HG02943 (cell line): ENCODE measurements at regions not wholly inside any gene's neighbourhood (a gene's known extent, or its start where the extent isn't known, plus 50 kb on each side); places are given as distances from the start of the nearest gene placed in this dataset.

Experiments used
- ATAC-seq: cut with Tn5 transposase; IDR thresholded peaks from one replicate; pipeline ENCODE4 v1.9.1; 2021; ENCODE audit warnings: mild to moderate bottlenecking, low read depth, moderate library complexity; ENCODE audit not compliant: unreplicated experiment

DNA sequence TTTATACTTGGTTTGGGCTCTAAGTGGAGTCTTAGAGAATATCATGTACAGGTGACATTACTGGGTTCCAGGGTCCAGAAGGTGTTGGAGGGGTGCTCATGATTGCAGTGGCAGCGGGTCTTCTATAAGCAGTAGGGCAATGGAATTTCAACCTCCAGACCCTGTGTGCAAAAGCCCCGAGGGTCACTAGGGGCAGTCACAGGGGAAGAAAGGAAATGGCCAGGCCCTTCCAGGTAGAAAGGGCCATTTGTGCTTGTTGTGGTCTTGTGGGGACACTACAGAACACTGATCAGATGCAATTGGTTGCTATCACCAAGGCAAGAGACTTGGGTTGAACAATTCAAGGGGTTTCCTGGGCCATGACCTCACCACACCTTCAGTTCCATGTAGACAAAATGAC lies 283.4 kb downstream of the GADD45G start:
- ATAC-seq: no peak

DNA sequence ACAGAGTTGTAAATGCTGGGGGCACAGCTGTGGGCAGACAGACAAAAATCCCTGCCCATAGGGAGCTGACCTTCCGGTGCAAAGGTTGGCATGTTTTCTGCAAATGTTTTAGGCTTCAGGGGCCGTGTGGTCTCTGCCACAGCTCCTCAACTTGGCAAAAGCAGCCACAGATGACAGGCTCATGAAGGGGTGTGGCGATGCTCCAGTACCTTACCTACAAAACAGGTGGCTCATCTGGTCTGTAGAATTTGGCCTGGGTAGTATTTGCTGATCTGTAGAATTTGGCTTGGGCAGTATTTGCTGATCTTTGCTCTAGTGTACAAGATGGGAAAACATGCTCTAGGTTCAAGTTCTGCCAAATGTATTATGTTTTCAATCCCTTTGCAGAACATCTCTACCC lies 283.9 kb downstream of the GADD45G start:
- ATAC-seq: no peak

DNA sequence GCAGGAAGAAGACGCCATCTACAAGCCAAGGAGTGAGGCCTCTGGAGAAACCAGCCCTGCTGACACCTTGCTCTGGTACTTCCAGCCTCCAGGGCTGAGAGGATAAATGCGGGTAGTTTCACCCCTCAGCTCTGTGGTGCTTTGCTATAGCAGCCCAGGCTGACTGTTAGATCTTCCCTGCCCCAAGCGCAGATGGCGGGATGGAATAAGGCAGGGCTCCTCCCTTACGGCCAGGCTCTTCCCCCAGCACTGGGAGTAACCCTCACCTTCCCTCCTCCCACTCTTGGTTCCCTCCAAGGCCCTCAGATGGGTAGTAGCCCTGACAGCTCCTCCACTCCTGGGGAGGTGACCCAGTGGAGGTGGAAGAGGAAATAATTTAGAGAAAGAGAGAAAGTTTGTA lies 285.1 kb downstream of the GADD45G start:
- ATAC-seq: no peak

GRCh38 chr9:89890326-89890980 lies 285.6 kb downstream of the GADD45G start:
- no peak for ATAC-seq

DNA sequence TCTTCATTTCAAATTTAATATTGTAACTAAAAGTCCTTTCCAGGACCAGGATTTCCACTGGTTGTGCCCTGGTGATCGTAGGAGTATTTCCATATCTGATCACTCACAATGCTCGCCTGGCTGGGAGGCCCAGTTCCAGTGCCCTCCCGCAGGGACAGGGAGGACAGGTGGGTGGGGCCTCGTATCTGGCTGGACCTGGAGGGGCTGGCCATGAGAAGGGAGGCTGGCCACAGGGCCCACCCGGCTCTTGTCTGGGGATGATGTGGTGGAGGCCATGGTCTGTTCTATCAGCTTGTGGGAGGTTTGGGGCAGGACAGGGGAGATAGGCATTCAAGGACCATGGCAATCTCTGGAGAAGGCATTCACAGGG lies 286.4 kb downstream of the GADD45G start:
- no peak for ATAC-seq

- no peak for ATAC-seq
Observed at GRCh38 chr9:89891591-89892304, 286.9 kb downstream of the GADD45G start.

DNA sequence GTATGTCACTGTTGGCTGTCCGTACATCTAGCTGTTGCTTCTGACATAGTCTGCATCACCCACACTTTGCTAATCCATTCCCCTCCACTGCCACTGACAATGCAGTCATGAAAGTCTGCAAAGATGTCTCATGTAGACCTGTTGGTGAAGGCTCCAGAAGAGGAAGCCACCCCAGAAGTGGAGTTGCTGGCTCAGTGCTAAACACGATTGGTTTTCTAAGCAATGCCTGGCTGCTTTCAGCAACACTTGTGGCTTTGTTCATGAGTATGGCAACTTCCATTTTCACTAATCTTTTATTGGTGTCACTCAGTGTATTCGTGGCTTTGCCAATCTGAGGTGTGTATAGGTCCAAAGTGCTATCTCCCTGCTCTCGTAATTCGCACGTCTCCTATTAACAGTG lies 288.1 kb downstream of the GADD45G start:
- ATAC-seq: no peak

DNA sequence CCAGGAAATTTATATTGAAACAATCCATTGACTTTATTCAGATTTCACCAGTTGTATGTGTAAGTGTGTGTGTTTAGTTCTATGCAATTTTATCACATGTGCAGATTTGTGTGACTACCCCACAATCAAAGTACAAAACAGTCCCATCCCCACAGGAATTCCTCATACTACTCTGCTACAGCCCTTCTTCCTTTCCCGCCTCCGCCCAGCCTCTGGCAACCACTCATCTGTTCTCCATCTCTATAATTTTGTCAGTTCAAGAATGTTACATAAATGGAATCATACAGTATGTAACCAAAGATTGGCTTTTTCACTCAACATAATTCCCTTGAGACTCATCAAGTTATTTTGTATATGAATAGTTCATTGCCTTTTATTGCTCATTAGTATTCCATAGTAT lies 289.1 kb downstream of the GADD45G start:
- ATAC-seq: no peak

- no peak for ATAC-seq
Observed at GRCh38 chr9:89896806-89897340, 292.1 kb downstream of the GADD45G start.

DNA sequence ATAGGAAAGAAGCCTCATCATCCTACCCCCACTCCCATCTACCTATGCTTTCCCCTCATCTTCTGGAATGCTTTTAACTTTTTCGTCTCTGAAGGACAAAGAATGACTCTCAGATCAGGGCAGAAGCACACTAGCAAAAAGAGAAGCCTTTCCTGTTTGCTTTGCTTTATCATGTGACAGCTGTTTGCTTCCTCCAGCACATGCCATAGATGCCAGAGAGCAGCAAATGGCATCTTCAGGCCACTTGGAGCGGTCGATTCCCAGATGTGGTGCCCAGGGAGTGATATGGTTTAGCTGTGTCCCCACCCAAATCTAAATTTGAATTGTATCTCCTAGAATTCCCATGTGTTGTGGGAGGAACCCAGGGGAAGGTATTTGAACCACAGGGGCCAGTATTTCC lies 294.8 kb downstream of the GADD45G start:
- ATAC-seq: no peak

GRCh38 chr9:89901920-89902319 lies 297.1 kb downstream of the GADD45G start:
- no peak for ATAC-seq

DNA sequence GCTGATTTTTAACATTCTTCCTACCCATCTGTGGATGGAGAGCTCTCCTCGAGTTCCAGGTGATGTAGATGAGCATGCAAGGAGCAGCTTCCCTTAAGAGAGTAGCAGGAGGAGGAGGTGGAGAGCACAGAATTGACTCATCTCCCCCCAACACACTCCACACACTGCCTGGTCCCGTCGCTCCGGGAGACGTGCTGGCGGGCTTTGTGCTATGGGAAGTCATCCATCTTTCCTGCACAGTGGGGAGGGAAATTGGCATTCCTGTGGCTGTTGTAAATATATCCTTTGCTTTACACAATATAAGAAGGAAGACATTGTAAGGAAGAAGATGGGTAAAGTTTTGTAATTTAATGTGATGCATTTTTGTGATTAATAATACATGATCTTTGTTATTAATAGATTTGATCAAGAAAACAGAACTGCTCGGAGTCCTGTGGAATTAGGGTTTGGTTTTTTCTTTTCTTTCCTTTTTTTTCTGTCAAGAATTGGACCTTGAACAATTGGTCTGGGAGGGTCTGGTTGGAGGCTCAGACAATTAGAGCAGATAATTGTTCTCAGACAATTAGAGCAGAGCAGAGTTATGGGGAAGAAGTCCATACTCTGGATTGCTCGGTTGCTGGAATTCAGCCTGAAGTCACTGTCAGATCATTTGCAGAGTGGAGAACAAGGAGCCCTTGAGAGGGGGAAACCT lies 297.8 kb downstream of the GADD45G start:
- ATAC-seq: no peak

DNA sequence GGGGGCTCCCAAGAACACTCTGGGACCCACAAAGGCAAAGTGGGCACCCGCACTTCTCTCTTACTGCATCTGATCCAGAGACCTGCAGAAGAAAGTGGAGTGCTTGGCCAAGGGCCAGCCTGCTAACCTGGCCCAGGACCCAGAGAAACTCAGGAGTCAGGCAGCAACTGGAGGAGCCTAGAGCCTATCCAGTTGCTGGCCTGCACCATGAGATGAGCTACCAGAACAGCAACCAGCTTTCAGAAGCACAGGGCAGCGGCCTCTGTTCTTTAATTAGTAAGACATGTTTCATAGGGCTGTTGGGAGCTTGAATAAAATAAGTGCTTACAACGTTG lies 298.3 kb downstream of the GADD45G start:
- no peak for ATAC-seq

- ATAC-seq: no peak
Observed at GRCh38 chr9:89905606-89906338, 301.0 kb downstream of the GADD45G start.

GRCh38 chr9:89911721-89912604 lies 307.2 kb downstream of the GADD45G start:
- ATAC-seq: no peak

DNA sequence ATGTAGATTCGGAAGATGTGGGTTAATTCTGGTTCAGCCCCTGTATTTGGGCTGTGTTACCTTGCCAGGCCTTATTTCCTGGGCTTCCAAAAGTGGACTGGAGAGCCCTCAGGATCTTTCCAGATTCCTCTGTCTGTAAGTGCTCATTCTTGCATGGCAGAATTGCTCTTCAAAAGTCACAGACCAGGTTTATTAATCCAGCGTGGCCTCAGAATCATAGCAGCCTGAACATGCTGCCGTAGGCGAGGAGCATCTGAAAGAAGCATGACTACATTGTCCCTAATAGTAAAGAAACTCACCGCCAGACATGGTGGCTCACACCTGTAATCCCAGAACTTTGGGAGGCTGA lies 307.8 kb downstream of the GADD45G start:
- no peak for ATAC-seq

GRCh38 chr9:89915187-89915586 lies 310.4 kb downstream of the GADD45G start:
- no peak for ATAC-seq

DNA sequence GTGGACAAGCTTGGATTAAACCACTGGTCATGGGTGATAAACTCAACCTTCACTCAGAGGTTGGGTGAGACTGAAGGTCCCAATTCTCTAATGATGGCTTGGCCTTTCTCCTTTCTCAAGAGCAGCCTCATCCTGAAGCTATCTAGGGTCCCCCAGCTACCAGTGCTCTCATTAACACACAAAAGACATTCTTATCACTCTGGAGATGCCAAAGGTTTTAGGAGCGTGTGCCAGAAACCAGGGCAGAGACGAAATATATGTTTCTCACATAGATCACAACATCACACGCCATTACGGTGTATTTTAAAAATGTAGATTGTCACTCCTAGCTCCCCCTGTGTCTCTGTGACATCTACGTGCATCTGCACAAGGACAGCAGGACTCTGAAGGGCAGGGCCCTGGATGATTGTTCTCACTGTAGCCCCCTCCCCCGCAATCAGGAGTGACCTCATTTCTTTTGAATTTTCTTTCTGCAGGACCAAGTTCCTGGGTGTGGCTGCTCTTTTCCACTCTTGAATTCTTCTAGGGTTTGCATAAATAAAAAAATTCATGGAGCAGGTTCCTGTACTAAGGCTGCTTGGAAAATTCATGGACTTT lies 311.3 kb downstream of the GADD45G start:
- ATAC-seq: no peak

GRCh38 chr9:89917861-89918260 lies 313.0 kb downstream of the GADD45G start:
- ATAC-seq: no peak

DNA sequence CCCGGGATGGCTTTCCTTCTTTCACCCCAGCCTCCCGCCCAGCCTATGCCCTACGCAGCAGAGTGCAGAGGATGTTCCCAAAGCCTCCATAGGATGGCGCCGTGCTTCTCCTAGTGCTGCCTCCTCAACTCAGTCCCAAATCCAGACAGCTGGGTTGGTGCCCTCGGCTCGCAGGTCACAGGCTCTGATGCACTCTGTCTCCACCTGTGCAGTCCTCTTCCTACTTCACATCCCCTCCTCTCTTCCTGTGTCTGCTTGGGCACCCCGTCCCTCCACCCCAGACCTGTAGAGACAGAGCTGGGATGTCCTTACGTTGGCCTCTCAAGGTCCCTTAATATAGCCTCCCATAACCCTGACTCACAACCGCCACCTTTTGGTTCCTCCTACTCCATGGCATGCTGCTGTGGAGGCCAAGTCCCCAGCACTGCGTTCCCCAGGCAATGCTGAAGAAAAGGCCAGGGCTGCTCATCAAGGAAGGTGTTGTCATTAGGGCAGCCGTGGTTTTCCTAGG lies 314.4 kb downstream of the GADD45G start:
- no peak for ATAC-seq
